ENCODE measurements at regions not wholly inside any gene's neighbourhood (a gene's known extent, or its start where the extent isn't known, plus 50 kb on each side); places are given as distances from the start of the nearest gene placed in this dataset.

DNA sequence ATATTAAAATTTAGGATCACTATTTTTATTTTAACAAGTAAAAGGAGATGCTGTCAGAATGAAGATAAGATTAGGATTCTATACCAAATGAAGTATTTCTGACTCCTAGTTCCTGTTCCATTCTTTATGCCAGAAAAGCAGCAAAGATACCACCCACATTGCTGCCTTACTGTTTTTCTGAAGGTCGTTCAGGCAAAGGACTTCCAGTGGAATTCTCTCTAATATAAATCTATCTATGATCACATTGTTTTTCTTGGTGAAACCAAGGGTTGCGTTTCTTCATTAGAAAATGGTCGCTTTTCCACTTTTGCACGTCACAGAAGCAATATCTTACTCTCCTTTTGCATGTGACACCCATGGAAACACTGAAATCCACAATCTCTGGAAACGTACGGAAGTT lies 594.8 kb upstream of the ADGRL2 start:
- Histone ChIP-seq H3K27ac (ENCODE audit: low read depth in 2 of 2, low read length in 1 of 2) (no peak overlapping the region), H3K36me3 (ENCODE audit: control insufficient read depth in 2 of 2, insufficient read depth in 2 of 2, low read length in 1 of 2) (no peaks in the 10 kb centered on the region), H3K9me3 (ENCODE audit: control insufficient read depth in 2 of 2, insufficient read depth in 1 of 2, low read depth in 1 of 2, low read length in 1 of 2) (no peaks in the 10 kb centered on the region), H3K4me3 (ENCODE audit: low read depth in 1 of 2, low read length in 2 of 2) (no peak overlapping the region), H3K27me3 (ENCODE audit: control insufficient read depth in 1 of 2, insufficient read depth in 2 of 2, low read length in 2 of 2) (no peaks in the 10 kb centered on the region), H3K4me1 (ENCODE audit: control insufficient read depth in 2 of 2, insufficient read depth in 2 of 2, low read length in 1 of 2) (no peaks in the 10 kb centered on the region)
- 80 to 83% methylated on average over 6 of the region's 6 CpGs for WGBS, 2 donors

DNA sequence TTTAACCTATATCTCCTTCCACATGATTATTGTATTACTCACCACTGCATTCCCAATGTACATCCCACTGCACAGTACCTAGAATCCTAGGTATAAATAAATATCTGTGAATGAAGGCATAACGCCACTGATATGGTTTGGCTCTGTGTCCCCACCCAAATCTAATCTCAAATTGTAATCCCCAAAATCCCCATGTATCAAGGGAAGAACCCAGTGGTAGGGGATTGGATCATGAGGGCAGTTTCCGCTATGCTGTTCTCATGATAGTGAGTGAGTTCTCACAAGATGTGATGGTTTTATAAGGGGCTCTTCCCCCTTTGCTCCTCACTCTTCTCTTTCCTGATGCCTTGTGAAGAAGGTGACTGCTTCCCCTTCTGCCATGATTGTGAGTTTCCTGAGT lies 599.0 kb upstream of the ADGRL2 start:
- Histone ChIP-seq H3K9me3 (ENCODE audit: control insufficient read depth in 2 of 2, insufficient read depth in 1 of 2, low read depth in 1 of 2, low read length in 1 of 2) (no peaks in the 10 kb centered on the region), H3K4me1 (ENCODE audit: control insufficient read depth in 2 of 2, insufficient read depth in 2 of 2, low read length in 1 of 2) (no peaks in the 10 kb centered on the region), H3K27ac (ENCODE audit: low read depth in 2 of 2, low read length in 1 of 2) (no peak overlapping the region), H3K27me3 (ENCODE audit: control insufficient read depth in 1 of 2, insufficient read depth in 2 of 2, low read length in 2 of 2) (no peaks in the 10 kb centered on the region), H3K4me3 (ENCODE audit: low read depth in 1 of 2, low read length in 2 of 2) (no peak overlapping the region), H3K36me3 (ENCODE audit: control insufficient read depth in 2 of 2, insufficient read depth in 2 of 2, low read length in 1 of 2) (no peaks in the 10 kb centered on the region)
- WGBS, 2 donors, result 91 to 95% methylated on average over 2 of the region's 2 CpGs

DNA sequence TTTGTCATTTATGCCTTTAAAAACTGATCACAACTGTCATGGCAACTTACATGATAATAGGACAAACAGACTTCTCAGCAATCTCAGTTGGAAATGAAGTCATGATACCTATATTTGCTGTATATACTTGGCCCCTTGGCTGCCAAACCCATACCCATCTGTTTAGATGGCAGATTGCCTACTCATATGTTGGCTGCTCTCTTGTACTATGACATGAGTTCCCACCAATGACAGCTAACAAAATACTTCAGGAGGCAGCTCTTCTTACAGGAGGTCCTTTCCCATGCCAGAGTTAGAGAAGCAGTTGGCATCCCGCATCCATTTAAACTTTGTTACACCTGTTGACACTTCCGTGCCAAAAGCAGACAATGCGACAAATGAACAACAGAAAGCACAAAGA lies 603.1 kb upstream of the ADGRL2 start:
- no peaks in the 10 kb centered on the region for H3K4me1 ChIP-seq (ENCODE audit: control insufficient read depth in 2 of 2, insufficient read depth in 2 of 2, low read length in 1 of 2)
- whole genome bisulfite sequencing, 2 donors, result 94 to 96% methylated on average over 3 of the region's 3 CpGs
- no peaks in the 10 kb centered on the region for H3K9me3 ChIP-seq (ENCODE audit: control insufficient read depth in 2 of 2, insufficient read depth in 1 of 2, low read depth in 1 of 2, low read length in 1 of 2)
- no peaks in the 10 kb centered on the region for H3K27me3 ChIP-seq (ENCODE audit: control insufficient read depth in 1 of 2, insufficient read depth in 2 of 2, low read length in 2 of 2)
- H3K36me3 ChIP-seq (ENCODE audit: control insufficient read depth in 2 of 2, insufficient read depth in 2 of 2, low read length in 1 of 2), result no peaks in the 10 kb centered on the region
- H3K4me3 ChIP-seq (ENCODE audit: low read depth in 1 of 2, low read length in 2 of 2), result no peak overlapping the region
- no peak overlapping the region for H3K27ac ChIP-seq (ENCODE audit: low read depth in 2 of 2, low read length in 1 of 2)

DNA sequence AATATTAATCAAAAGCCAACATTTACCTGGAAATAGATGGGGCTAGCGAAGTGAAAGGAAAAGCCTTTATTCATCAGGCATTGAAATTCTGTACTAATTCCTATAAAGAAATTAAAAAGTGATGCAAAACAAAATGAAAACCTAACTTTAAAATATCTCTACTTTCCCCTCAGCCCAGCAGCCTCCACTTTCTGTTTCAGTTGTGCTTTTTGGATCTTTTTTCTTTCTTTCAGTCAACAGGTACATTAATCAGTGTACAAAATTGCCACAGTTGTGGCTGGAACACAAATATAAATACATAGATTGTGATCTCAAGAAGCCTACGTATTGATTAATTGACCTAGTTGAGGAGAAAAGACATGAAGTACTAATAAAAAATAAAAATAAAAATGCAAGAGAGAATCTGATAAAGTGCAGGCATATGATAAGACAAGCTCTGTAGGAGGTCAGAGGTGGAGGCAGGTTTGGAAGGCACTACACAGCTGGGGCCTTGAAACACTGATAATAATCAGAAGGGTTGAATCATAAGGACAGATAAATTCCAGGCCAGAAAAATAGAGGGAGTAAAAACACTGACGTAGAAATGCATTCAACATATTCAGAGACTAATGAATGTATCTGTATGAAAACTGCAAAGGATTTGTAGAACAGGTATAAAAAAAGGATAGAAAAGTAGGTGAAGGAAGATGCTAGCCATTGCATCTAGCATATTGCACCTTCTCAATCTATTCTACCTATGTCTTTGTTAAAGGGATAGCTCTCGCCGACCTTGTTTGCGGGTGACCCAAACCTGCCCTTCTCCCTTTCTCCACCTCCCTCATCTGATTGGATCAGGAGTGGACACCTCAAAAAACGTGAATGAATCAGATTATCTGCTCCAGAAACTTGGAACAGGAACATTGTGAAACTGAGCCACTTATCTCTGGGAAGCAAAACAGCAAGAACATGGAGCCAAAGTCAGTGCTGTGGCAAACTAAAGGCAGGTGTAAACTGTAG lies 607.8 kb upstream of the ADGRL2 start:
- Histone ChIP-seq H3K9me3 (ENCODE audit: control insufficient read depth in 2 of 2, insufficient read depth in 1 of 2, low read depth in 1 of 2, low read length in 1 of 2) (no peaks in the 10 kb centered on the region), H3K27ac (ENCODE audit: low read depth in 2 of 2, low read length in 1 of 2) (no peak overlapping the region), H3K4me3 (ENCODE audit: low read depth in 1 of 2, low read length in 2 of 2) (no peak overlapping the region), H3K4me1 (ENCODE audit: control insufficient read depth in 2 of 2, insufficient read depth in 2 of 2, low read length in 1 of 2) (no peaks in the 10 kb centered on the region), H3K36me3 (ENCODE audit: control insufficient read depth in 2 of 2, insufficient read depth in 2 of 2, low read length in 1 of 2) (no peaks in the 10 kb centered on the region), H3K27me3 (ENCODE audit: control insufficient read depth in 1 of 2, insufficient read depth in 2 of 2, low read length in 2 of 2) (no peaks in the 10 kb centered on the region)
- 81 to 84% methylated on average over 7 of the region's 7 CpGs for WGBS, 2 donors

DNA sequence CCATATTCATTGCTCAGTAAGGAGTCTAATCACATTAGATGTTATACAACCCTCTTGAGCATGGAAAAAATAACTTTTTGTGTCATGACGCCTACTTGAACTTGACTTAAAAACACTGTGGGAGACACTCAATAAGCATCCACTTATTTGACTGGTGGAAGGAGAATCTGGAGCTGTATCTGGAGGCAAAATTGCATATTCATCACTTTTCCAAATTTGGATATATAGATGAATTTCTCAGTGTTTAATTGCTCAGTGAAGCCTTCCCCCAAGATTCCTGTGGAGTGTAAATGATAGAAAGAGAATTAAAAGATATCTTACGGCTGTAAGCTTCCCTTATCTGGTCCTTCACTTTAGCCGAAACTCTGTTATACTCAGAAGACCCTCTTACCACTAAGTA lies 610.7 kb upstream of the ADGRL2 start:
- Histone ChIP-seq H3K4me1 (ENCODE audit: control insufficient read depth in 2 of 2, insufficient read depth in 2 of 2, low read length in 1 of 2) (no peaks in the 10 kb centered on the region), H3K36me3 (ENCODE audit: control insufficient read depth in 2 of 2, insufficient read depth in 2 of 2, low read length in 1 of 2) (no peaks in the 10 kb centered on the region), H3K9me3 (ENCODE audit: control insufficient read depth in 2 of 2, insufficient read depth in 1 of 2, low read depth in 1 of 2, low read length in 1 of 2) (no peaks in the 10 kb centered on the region), H3K27ac (ENCODE audit: low read depth in 2 of 2, low read length in 1 of 2) (no peak overlapping the region), H3K4me3 (ENCODE audit: low read depth in 1 of 2, low read length in 2 of 2) (no peak overlapping the region), H3K27me3 (ENCODE audit: control insufficient read depth in 1 of 2, insufficient read depth in 2 of 2, low read length in 2 of 2) (no peaks in the 10 kb centered on the region)
- 93 to 96% methylated on average over 3 of the region's 3 CpGs for WGBS, 2 donors

DNA sequence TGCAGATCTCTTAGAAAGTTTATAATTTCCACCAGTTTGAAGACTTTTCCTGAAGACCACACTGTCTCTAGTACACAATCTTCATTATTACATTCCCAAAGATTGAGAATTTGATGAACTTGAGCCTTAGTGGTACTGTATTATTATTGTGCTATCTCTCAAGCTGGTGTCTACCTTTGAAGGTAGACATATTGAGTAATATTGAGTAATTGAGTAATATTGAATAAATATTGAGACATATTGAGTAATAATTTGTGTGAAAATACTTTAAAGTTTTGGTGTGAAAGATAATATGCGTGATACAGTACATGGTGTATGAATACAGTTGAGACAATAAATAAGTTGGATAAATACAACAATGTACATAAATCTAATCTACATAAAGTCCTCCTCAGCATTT lies 613.1 kb upstream of the ADGRL2 start:
- H3K9me3 ChIP-seq (ENCODE audit: control insufficient read depth in 2 of 2, insufficient read depth in 1 of 2, low read depth in 1 of 2, low read length in 1 of 2), result no peaks in the 10 kb centered on the region
- H3K4me3 ChIP-seq (ENCODE audit: low read depth in 1 of 2, low read length in 2 of 2), result no peak overlapping the region
- H3K27ac ChIP-seq (ENCODE audit: low read depth in 2 of 2, low read length in 1 of 2), result no peak overlapping the region
- H3K27me3 ChIP-seq (ENCODE audit: control insufficient read depth in 1 of 2, insufficient read depth in 2 of 2, low read length in 2 of 2), result no peaks in the 10 kb centered on the region
- WGBS, 2 donors, result 83 to 97% methylated on average over 1 of the region's 1 CpG
- H3K36me3 ChIP-seq (ENCODE audit: control insufficient read depth in 2 of 2, insufficient read depth in 2 of 2, low read length in 1 of 2), result no peaks in the 10 kb centered on the region
- H3K4me1 ChIP-seq (ENCODE audit: control insufficient read depth in 2 of 2, insufficient read depth in 2 of 2, low read length in 1 of 2), result no peaks in the 10 kb centered on the region

DNA sequence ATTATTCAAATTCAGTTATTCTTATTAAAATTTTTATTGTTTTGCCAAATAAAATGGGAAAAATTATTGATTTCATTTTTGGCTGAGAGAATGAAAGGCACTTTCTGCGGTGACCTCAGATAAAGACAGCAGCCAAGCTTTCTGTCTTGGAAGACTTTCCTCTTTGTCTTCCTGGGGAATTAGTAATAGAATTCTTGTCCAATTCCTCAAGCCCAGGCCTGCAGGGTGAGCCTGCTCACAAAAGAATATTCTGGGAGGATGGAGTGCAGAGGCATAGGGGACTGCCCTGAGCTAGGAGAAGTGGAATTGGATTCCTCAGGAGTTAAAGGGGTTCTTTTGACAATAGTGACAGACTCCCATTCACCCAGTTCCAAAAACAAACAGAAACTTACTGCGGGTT lies 614.5 kb upstream of the ADGRL2 start:
- H3K27ac ChIP-seq (ENCODE audit: low read depth in 2 of 2, low read length in 1 of 2), result no peak overlapping the region
- 48 to 68% methylated on average over 2 of the region's 2 CpGs for WGBS, 2 donors
- no peaks in the 10 kb centered on the region for H3K27me3 ChIP-seq (ENCODE audit: control insufficient read depth in 1 of 2, insufficient read depth in 2 of 2, low read length in 2 of 2)
- H3K9me3 ChIP-seq (ENCODE audit: control insufficient read depth in 2 of 2, insufficient read depth in 1 of 2, low read depth in 1 of 2, low read length in 1 of 2), result no peaks in the 10 kb centered on the region
- H3K4me1 ChIP-seq (ENCODE audit: control insufficient read depth in 2 of 2, insufficient read depth in 2 of 2, low read length in 1 of 2), result no peaks in the 10 kb centered on the region
- H3K4me3 ChIP-seq (ENCODE audit: low read depth in 1 of 2, low read length in 2 of 2), result no peak overlapping the region
- H3K36me3 ChIP-seq (ENCODE audit: control insufficient read depth in 2 of 2, insufficient read depth in 2 of 2, low read length in 1 of 2), result no peaks in the 10 kb centered on the region

DNA sequence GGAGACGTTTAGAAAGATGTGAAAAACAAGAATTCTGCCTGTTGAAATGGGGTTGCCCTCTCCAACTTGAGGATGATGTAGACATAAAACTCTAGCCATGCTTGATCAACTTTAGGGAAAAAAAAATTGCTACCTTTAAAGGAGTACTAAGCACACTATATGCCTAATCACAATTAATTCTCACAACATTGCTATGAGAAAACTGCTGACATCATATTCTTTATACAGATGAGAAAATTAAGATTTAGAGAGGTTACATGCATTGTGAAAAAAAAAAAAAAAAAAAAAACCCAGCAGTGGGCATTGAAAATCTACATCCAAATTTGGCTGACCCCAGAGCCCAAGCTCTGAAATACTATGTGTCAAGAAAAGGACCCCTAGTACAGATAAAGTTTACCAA lies 617.2 kb upstream of the ADGRL2 start:
- no peaks in the 10 kb centered on the region for H3K9me3 ChIP-seq (ENCODE audit: control insufficient read depth in 2 of 2, insufficient read depth in 1 of 2, low read depth in 1 of 2, low read length in 1 of 2)
- H3K4me1 ChIP-seq (ENCODE audit: control insufficient read depth in 2 of 2, insufficient read depth in 2 of 2, low read length in 1 of 2), result no peaks in the 10 kb centered on the region
- no peaks in the 10 kb centered on the region for H3K27me3 ChIP-seq (ENCODE audit: control insufficient read depth in 1 of 2, insufficient read depth in 2 of 2, low read length in 2 of 2)
- no peaks in the 10 kb centered on the region for H3K36me3 ChIP-seq (ENCODE audit: control insufficient read depth in 2 of 2, insufficient read depth in 2 of 2, low read length in 1 of 2)
- no peak overlapping the region for H3K4me3 ChIP-seq (ENCODE audit: low read depth in 1 of 2, low read length in 2 of 2)
- WGBS, 2 donors, result 67 to 78% methylated on average over 1 of the region's 1 CpG
- no peak overlapping the region for H3K27ac ChIP-seq (ENCODE audit: low read depth in 2 of 2, low read length in 1 of 2)

DNA sequence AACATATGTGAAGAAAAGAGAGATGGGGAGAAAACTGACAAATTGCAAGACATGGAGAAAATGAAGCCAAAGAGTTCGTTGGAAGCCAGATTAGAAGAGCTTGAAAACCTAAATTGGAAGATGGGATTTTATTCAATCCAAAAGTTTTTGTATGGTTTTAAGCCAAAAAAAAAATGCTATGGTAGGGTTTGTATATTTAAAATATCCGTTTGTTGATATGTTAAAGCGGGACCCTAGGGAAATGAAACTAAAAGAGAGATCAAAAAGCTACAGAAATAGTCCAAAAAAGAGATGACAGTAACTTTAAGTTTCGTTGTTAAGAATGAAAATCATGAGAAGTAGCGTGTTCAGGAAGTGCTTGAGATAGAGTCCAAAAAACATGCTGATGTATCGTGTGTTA lies 617.7 kb upstream of the ADGRL2 start:
- Histone ChIP-seq H3K36me3 (ENCODE audit: control insufficient read depth in 2 of 2, insufficient read depth in 2 of 2, low read length in 1 of 2) (no peaks in the 10 kb centered on the region), H3K4me3 (ENCODE audit: low read depth in 1 of 2, low read length in 2 of 2) (no peak overlapping the region), H3K27ac (ENCODE audit: low read depth in 2 of 2, low read length in 1 of 2) (no peak overlapping the region), H3K9me3 (ENCODE audit: control insufficient read depth in 2 of 2, insufficient read depth in 1 of 2, low read depth in 1 of 2, low read length in 1 of 2) (no peaks in the 10 kb centered on the region), H3K27me3 (ENCODE audit: control insufficient read depth in 1 of 2, insufficient read depth in 2 of 2, low read length in 2 of 2) (no peaks in the 10 kb centered on the region), H3K4me1 (ENCODE audit: control insufficient read depth in 2 of 2, insufficient read depth in 2 of 2, low read length in 1 of 2) (no peaks in the 10 kb centered on the region)
- WGBS, 2 donors, result 70 to 77% methylated on average over 6 of the region's 6 CpGs

DNA sequence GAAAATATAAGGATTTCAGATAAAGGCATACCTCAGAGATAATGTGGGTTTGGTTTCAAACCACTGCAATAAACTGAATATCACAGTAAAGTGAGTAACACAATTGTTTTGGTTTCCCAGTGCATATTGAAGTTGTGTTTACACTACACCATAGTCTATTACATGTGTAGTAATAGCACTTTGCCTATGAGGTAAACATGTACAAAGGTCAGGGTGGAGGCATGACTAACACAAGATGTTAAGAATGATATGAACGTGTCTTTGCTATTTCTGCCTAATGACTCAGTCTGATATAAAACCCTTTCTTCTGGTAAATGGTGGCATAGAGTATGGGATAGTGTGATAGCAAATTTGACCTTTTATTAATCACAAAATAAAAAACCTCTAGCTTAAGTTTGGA lies 621.5 kb upstream of the ADGRL2 start:
- Histone ChIP-seq H3K36me3 (ENCODE audit: control insufficient read depth in 2 of 2, insufficient read depth in 2 of 2, low read length in 1 of 2) (no peaks in the 10 kb centered on the region), H3K4me1 (ENCODE audit: control insufficient read depth in 2 of 2, insufficient read depth in 2 of 2, low read length in 1 of 2) (no peaks in the 10 kb centered on the region), H3K27ac (ENCODE audit: low read depth in 2 of 2, low read length in 1 of 2) (no peak overlapping the region), H3K9me3 (ENCODE audit: control insufficient read depth in 2 of 2, insufficient read depth in 1 of 2, low read depth in 1 of 2, low read length in 1 of 2) (no peaks in the 10 kb centered on the region), H3K4me3 (ENCODE audit: low read depth in 1 of 2, low read length in 2 of 2) (no peak overlapping the region), H3K27me3 (ENCODE audit: control insufficient read depth in 1 of 2, insufficient read depth in 2 of 2, low read length in 2 of 2) (no peaks in the 10 kb centered on the region)
- WGBS, 2 donors, result 13 to 36% methylated on average over 1 of the region's 1 CpG

All from esophagus (tissue), 2 donors.